Astrocyte (in vitro differentiated cells and primary cell): ENCODE measurements at regions not wholly inside any gene's neighbourhood (a gene's known extent, or its start where the extent isn't known, plus 50 kb on each side); places are given as distances from the start of the nearest gene placed in this dataset.

Experiments used
- EZH2 ChIP-seq: IDR thresholded peaks from 2 replicates; pipeline ENCODE4 v1.6.1; 2012; ENCODE audit warnings: mild to moderate bottlenecking, low read length, inconsistent platforms; ENCODE audit not compliant: insufficient read depth
- TF ChIP-seq, protein P1 (sequence below): IDR thresholded peaks from 2 replicates; pipeline ENCODE4 v1.5.1; 2011; ENCODE audit warnings: low read depth, mild to moderate bottlenecking, inconsistent platforms, low read length, moderate library complexity; ENCODE audit not compliant: insufficient read depth

DNA sequence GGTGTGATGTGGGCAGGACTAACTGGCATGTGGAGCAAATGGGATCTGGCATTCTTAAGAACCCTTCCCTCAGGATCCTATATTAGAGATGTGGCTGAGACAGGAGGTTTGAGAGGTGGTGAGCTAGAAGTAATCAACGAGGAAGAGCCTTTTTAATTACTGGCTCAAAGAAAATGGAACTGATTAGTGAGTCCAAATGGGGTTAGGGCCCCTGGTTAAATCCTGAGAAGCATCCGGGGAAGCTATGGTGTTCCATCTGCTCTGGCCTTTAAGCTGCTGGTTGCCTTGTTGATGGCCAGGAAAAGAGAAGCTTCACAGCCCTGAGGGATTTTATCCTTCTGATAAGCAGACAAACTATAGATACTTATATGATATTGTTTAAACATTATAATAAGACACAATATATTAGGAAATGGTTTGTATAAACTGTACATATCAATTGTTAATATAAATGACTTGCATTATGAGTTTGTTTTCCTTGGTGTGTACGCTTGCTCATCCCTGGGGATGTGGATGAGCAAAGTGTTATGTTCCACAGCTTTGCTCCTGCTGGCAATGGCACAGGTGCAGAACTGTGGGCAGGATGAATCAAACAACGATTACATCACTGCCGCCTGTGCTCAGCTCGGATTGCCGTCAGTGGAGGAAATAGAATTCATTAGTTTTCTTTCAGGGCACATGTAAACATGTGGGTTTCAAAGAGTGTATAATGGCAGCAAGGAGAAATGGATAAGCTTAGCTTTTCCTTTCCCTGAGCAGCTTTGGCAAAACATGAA is 328.6 kb upstream of the ARX start:
- TF ChIP-seq, protein P1, sequence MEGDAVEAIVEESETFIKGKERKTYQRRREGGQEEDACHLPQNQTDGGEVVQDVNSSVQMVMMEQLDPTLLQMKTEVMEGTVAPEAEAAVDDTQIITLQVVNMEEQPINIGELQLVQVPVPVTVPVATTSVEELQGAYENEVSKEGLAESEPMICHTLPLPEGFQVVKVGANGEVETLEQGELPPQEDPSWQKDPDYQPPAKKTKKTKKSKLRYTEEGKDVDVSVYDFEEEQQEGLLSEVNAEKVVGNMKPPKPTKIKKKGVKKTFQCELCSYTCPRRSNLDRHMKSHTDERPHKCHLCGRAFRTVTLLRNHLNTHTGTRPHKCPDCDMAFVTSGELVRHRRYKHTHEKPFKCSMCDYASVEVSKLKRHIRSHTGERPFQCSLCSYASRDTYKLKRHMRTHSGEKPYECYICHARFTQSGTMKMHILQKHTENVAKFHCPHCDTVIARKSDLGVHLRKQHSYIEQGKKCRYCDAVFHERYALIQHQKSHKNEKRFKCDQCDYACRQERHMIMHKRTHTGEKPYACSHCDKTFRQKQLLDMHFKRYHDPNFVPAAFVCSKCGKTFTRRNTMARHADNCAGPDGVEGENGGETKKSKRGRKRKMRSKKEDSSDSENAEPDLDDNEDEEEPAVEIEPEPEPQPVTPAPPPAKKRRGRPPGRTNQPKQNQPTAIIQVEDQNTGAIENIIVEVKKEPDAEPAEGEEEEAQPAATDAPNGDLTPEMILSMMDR: no peak
- TF ChIP-seq EZH2: no peak
